Spleen (tissue), 11 donors: ENCODE measurements at regions not wholly inside any gene's neighbourhood (a gene's known extent, or its start where the extent isn't known, plus 50 kb on each side); places are given as distances from the start of the nearest gene placed in this dataset.

Experiments used
- DNase-seq: peaks from one replicate; pipeline ENCODE4 v3.0.0-alpha.2; 2020
- H3K27ac ChIP-seq, 8 donors: fragments of 200-600 bp; sonication (generic) in 7 of 8; 1 replicate in 4 of 8; 2 replicates in 4 of 8; pipeline versions ENCODE4 v1.5.0 to v1.8.0; 2016 to 2021; ENCODE audit warnings: inconsistent platforms in 4 of 8, mild to moderate bottlenecking in 4 of 8, moderate library complexity in 1 of 8
- H3K27me3 ChIP-seq, 7 donors: fragments of 200-600 bp; sonication (generic) in 6 of 7; replicated peaks in 1 of 7; 1 replicate in 4 of 7; 2 replicates in 3 of 7; pipeline versions ENCODE4 v1.5.0 to v1.8.0; 2016 to 2021; ENCODE audit warnings: inconsistent platforms in 3 of 7, mild to moderate bottlenecking in 1 of 7
- H3K36me3 ChIP-seq, 6 donors: fragments of 200-600 bp; sonication (generic) in 5 of 6; 1 replicate in 4 of 6; 2 replicates in 2 of 6; pipeline versions ENCODE4 v1.5.0 to v1.8.0; 2016 to 2021; ENCODE audit warnings: inconsistent platforms in 2 of 6
- H3K4me1 ChIP-seq, 6 donors: fragments of 200-600 bp; sonication (generic) in 5 of 6; 1 replicate in 3 of 6; 2 replicates in 3 of 6; pipeline versions ENCODE4 v1.5.0 to v1.8.0; 2016 to 2021; ENCODE audit warnings: inconsistent platforms in 3 of 6
- H3K4me3 ChIP-seq, 8 donors: fragments of 200-600 bp; sonication (generic) in 7 of 8; 1 replicate in 4 of 8; 2 replicates in 4 of 8; pipeline versions ENCODE4 v1.5.0 to v1.8.0; 2016 to 2021; ENCODE audit warnings: inconsistent platforms in 4 of 8, mild to moderate bottlenecking in 4 of 8, moderate library complexity in 2 of 8
- H3K9me3 ChIP-seq, 8 donors: fragments of 200-600 bp; sonication (generic) in 7 of 8; 1 replicate in 4 of 8; 2 replicates in 4 of 8; pipeline versions ENCODE4 v1.5.0 to v1.8.0; 2016 to 2021; ENCODE audit warnings: inconsistent platforms in 4 of 8
- CTCF ChIP-seq, 11 experiments: fragments of 200-600 bp in 7 of 11; fragments of 450-650 bp in 4 of 11; sonication (generic) in 4 of 11; IDR thresholded peaks in 8 of 11; conservative IDR thresholded peaks in 3 of 11; 1 replicate in 7 of 11; 2 replicates in 4 of 11; pipeline versions ENCODE4 v1.4.0 to v1.8.0; 2016 to 2021; ENCODE audit warnings: antibody characterized with exemption in 11 of 11, inconsistent platforms in 4 of 11, mild to moderate bottlenecking in 1 of 11
- POLR2A ChIP-seq, 3 donors: fragments of 450-650 bp; IDR thresholded peaks; one replicate each; pipeline ENCODE4 v1.5.1; 2017; ENCODE audit warnings: antibody characterized with exemption in 3 of 3, mild to moderate bottlenecking in 1 of 3
- POLR2AphosphoS5 ChIP-seq, 3 donors: sonication (generic); formaldehyde crosslinking; IDR thresholded peaks; one replicate each; pipeline ENCODE4 v1.5.1; 2017; ENCODE audit warnings: antibody characterized with exemption in 3 of 3
- WGBS, 5 donors: extraction: QIAGEN DNeasy Blood & Tissue Kit in 3 of 5; methylation state at CpG; one replicate each; pipeline versions ENCODE4 v1.1.5 to v1.1.7; 2013 to 2018; 5-methylcytosine and 5-hydroxymethylcytosine counted together
- intact Hi-C: fragments of 100-400 bp; cut with DNase I; formaldehyde crosslinking; loops from one replicate; pipeline ENCODE4 v1.15.0; 2023; ENCODE audit warnings: low total_unique reads
- donor health status: healthy with polysubstance abuse.
- donor health status: DM: no; HTN: no; CAD: no; lungs with moderate emphysema.
- donor health status: DM: no; HTN: no; CAD: no.
- donor health status: Bipolar disorder and iron deficiency.
- donor health status: healthy.
- donor health status: DM: no; HTN: no; CAD: no.
- donor health status: DM: yes; HTN: yes; CAD: no.

DNA sequence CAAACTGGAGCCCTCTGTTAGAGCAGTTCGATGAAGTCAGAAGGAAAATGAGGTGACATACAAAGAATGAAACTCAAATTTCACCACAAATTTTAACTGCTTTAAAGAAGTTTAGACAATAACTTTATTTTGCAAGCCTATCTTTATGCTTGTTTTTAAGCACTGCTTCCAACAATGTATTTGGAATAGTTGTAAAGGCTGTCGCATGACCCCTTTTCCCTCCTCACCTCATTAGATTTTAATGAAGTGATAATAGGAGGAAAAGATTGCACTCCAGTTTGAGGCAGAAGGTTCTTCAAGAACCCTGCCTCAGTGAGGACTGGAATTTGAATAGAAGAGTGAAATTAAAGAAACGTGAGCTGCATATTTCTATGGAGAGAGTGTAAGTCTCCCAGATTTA lies 386.1 kb upstream of the NR3C2 start:
- H3K27me3 ChIP-seq, result no peaks in the 10 kb centered on the region
- peaks cover 0 to 16% (median 0%) of the 10 kb centered on the region in 8 donors for H3K9me3 ChIP-seq
- no peak for DNase-seq
- H3K4me3 ChIP-seq, result no peak overlapping the region
- intact Hi-C loops, result no loop called here
- TF ChIP-seq POLR2AphosphoS5 (IDR thresholded peaks at IDR 0.05) (no peak), CTCF (IDR thresholded peaks at IDR 0.05 in 8 of 11, conservative IDR thresholded peaks at IDR 0.05 in 3 of 11) (no peak), POLR2A (IDR thresholded peaks at IDR 0.05) (no peak)
- no peaks in the 10 kb centered on the region for H3K36me3 ChIP-seq
- no peak overlapping the region for H3K27ac ChIP-seq
- WGBS, 5 donors, result 63 to 89% (median 79%) methylated on average over 3 of the region's 3 CpGs
- H3K4me1 ChIP-seq, result no peaks in the 10 kb centered on the region

- DNase-seq, result no peak
- no peaks in the 10 kb centered on the region for H3K36me3 ChIP-seq
- H3K9me3 ChIP-seq, result peaks cover 0 to 16% (median 0%) of the 10 kb centered on the region in 8 donors
- WGBS, 5 donors, result 62 to 73% (median 67%) methylated on average over 2 of the region's 2 CpGs
- no peaks in the 10 kb centered on the region for H3K4me1 ChIP-seq
- H3K4me3 ChIP-seq, result no peak overlapping the region
- H3K27ac ChIP-seq, result no peak overlapping the region
- H3K27me3 ChIP-seq, result no peaks in the 10 kb centered on the region
- TF ChIP-seq POLR2A (IDR thresholded peaks at IDR 0.05) (no peak), CTCF (IDR thresholded peaks at IDR 0.05 in 8 of 11, conservative IDR thresholded peaks at IDR 0.05 in 3 of 11) (no peak), POLR2AphosphoS5 (IDR thresholded peaks at IDR 0.05) (no peak)
- intact Hi-C loops, result no loop called here
Observed at GRCh38 chr4:148827781-148828180, 385.6 kb upstream of the NR3C2 start.

DNA sequence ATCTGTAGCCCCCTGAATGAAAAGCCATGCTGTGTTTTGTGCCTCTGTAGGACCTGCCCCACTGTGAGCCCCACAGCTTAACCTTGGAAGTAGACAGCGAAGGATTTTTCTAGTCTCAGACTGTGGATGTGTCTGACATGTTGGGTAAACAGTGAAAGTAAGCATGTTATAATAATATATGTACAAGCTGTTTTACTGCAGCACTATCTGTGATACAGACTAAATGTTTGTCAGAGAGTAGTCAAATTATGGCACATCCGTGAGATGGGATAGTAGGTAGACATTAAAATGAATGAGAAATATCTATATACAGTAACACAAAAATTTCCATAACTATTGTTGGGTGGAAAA lies 381.2 kb upstream of the NR3C2 start:
- TF ChIP-seq CTCF (IDR thresholded peaks at IDR 0.05 in 8 of 11, conservative IDR thresholded peaks at IDR 0.05 in 3 of 11) (no peak), POLR2AphosphoS5 (IDR thresholded peaks at IDR 0.05) (no peak), POLR2A (IDR thresholded peaks at IDR 0.05) (no peak)
- Histone ChIP-seq H3K4me1 (no peaks in the 10 kb centered on the region), H3K36me3 (no peaks in the 10 kb centered on the region), H3K9me3 (peaks cover 0 to 3% (median 0%) of the 10 kb centered on the region in 8 donors), H3K4me3 (no peak overlapping the region), H3K27ac (no peak overlapping the region), H3K27me3 (no peaks in the 10 kb centered on the region)
- 85 to 96% (median 93%) methylated on average over 2 of the region's 2 CpGs for WGBS, 5 donors
- no peak for DNase-seq
- intact Hi-C loops, result no loop called here

GRCh38 chr4:148822572-148823418 lies 380.6 kb upstream of the NR3C2 start:
- TF ChIP-seq CTCF (IDR thresholded peaks at IDR 0.05 in 8 of 11, conservative IDR thresholded peaks at IDR 0.05 in 3 of 11), result no peak
- no peak for TF ChIP-seq POLR2A (IDR thresholded peaks at IDR 0.05)
- no peak for TF ChIP-seq POLR2AphosphoS5 (IDR thresholded peaks at IDR 0.05)
- 79 to 92% (median 85%) methylated on average over 5 of the region's 5 CpGs for WGBS, 5 donors
- intact Hi-C loops, result no loop called here
- no peak for DNase-seq
- no peak overlapping the region for H3K4me3 ChIP-seq
- H3K27ac ChIP-seq, result no peak overlapping the region
- no peaks in the 10 kb centered on the region for H3K4me1 ChIP-seq
- peaks cover 0 to 3% (median 0%) of the 10 kb centered on the region in 8 donors for H3K9me3 ChIP-seq
- H3K36me3 ChIP-seq, result no peaks in the 10 kb centered on the region
- no peaks in the 10 kb centered on the region for H3K27me3 ChIP-seq
